ENCODE measurements at regions not wholly inside any gene's neighbourhood (a gene's known extent, or its start where the extent isn't known, plus 50 kb on each side); places are given as distances from the start of the nearest gene placed in this dataset.

DNA sequence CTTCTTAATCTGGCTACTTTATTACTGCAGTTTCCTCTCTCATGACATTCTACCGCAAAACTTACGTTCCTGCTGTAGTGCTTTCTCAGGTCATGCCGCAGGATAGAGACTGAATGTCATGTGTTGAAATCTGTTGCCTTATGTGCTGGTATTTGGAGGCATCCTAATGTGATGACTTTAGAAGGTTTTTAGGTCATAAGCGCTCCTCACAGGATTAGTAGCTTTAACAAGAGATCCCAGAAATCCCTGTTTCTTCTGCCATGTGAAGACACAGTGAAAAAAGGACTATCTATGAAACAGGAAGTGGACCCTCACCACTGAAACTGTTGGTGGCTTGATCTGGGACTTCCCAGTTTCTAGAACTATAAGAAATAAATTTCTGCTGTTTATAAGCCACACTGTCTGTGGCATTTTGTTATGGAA is 209.3 kb downstream of the LACC1 start:
- in situ Hi-C loops (cut with HindIII; ENCODE audit: low sequenced_read_pairs), result loop anchor here (5.0 kb wide), 1 partner anchor 57 kb away; no protein-coding TSS in a partner anchor

DNA sequence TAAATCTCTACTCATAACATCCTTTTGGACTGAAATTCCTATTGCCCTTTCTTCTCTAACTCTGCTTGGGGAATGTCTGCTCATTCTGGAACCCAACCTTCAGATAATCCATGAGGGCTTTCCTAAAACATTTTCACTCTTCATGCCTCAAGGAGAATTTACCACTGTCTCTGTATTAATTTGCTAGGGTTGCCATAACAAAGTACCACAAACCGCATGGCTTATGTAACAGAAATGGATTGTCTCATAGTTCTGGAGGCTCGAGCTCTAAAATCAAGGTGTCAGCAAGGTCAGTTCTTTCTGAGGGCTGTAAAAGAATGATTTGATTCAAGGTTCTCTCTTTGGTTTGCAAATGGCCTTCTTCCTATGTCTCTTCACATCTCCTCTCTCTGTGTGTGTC is 209.7 kb downstream of the LACC1 start:
- in situ Hi-C loops (cut with HindIII; ENCODE audit: low sequenced_read_pairs), result loop anchor here (5.0 kb wide), 1 partner anchor 57 kb away; no protein-coding TSS in a partner anchor

DNA sequence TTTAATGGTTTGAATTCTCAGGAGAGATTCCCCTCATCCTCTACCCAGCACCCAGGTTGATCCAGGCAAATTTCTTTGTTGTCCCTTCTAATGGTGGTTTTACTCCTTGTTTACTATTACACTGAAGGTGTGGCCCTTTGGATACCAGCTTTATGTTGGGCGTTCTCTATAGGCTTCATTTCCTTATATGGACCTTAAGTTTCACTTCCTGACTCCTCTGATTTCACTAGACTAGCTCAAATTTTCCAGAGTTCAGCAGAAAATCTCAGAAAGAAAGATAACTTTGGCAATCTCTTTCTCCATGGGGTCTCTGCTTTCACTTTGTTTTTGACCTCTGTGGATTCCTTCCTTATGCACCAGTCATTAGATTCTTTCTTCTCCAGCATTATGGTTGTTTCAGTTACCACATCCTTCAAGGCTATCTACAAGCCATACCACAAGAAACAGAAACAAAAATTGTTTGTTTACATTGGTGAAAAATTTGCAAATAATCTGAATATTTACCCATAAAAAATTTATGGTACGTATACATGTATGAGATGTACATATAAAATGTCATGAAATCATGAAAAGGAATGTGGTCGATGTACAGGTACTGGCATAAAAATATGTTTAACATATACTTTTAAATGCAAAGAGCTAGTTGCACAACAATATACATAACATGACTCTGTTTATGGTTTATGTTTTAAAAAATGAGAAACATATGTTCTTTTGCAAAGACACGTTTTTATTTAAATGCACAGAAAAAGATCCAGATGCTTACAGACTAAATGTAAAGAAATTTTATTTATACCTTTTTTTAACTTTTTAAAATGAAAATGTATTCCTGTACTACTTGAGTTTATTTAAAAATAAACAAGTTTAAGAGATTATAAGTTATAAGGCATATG is 212.6 kb downstream of the LACC1 start:
- in situ Hi-C loops (cut with HindIII; ENCODE audit: low sequenced_read_pairs), result no loop called here

DNA sequence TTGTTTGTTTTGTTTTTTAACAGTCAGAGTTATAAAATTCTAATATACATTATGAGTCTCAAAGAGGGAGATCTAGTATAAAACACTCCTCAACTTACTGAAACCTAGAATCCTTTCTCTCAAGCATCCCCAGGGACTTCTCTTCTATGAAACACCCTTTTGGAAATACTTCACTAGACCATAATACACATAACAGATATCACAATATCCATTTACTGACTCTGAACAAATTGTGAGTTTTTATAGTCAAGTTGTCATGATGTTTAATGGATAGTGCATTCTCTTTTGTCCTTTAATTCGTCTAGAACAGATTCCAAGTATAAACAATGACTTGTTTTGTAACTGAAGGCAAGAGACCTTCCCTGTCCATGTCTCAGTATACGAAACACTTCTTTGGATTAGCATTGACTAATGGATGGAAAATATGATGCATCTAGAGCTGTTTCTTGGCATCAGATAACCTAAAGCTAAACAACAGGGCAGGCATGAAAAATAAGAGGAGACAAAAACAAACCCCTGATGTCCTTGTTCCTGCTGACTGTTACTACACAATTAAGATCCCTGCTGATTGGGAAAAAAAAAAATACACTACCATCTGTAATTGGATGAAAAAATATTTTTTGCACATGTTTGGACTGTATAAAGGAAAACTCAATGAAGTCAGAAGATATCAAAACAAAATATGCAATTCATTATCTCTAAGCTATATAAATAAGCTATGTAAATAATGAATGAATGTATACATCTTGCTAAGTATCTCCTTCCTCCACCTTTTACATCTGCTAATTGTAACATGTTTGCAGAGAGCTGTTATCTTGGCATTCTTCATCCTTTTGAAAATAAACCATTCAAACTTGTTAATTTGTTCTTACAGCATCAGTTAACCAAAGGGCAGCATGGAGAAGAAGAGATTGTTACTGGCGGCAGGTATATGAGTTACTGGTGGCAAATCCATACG is 214.2 kb downstream of the LACC1 start:
- in situ Hi-C loops (cut with HindIII; ENCODE audit: low sequenced_read_pairs), result no loop called here

DNA sequence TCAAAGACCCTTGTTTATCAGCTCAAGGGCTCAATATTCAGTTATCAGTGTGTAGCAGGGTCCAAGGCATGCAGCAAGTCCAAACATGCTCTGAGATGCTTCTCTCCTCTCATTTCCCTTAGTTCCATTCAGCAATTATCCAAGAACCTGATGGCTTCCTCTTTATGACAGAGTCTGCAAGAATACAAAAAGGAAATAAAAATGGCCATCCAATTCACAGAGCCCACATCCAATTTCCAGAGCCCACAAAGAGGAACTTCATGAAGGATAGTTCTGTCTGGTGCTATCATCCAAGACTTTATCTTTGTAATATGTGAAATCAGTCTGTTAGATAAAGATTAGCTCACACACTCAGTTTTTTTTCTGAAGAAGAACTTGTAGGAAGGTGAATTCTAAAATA is 217.2 kb downstream of the LACC1 start:
- in situ Hi-C loops (cut with HindIII; ENCODE audit: low sequenced_read_pairs), result no loop called here

DNA sequence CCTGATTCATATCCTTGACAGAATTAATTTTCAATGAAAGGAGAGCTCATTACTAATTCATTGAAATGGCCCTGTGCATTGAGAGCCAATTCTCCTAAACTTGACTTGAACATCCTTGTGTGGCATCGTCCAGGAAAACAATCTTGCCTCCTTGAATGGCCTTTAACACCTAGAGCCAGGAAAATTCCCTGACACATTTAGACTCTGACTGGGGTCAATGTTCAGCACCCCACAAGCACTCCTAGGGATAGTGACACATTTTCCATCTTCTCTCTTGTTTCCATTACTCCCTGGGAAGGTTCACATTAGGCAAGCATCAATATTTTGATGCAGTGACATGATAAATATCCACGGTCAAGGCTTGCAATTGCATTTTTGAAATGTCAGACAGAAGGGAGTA is 218.9 kb downstream of the LACC1 start:
- in situ Hi-C loops (cut with HindIII; ENCODE audit: low sequenced_read_pairs), result no loop called here

DNA sequence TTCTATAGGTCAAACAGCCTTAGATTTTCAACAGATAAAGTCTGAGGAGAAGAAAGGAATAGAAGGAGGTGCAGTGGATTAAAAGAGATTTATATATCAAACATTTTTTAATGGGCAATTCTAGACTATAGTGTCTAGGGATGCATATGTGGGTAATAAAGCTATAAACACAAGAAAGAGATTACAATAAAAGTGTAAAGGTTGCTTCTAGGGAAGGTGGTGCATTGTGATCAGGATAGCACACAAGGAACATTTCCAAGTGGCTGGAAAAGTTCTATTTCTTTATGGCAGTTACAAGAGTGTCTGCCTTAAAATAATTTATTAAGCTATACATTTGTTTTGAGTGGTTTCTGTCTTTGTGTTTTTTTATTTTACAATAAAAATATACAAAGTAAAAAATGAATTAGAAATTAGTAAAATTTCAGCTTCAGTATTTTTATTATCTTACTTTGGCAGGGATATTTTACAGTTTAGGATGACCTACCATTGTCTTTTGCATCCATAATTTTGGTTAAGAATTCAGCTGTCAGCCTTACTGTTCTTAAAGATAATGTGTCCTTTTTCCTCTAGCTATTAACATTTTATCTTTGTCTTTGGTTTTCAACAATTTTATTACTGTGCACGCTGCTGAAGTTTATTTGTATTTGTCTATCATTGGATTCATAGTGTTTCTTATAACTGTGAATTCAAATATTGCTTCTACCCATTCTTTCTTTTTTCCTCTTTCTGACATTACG is 221.8 kb downstream of the LACC1 start:
- in situ Hi-C loops (cut with HindIII; ENCODE audit: low sequenced_read_pairs), result no loop called here

DNA sequence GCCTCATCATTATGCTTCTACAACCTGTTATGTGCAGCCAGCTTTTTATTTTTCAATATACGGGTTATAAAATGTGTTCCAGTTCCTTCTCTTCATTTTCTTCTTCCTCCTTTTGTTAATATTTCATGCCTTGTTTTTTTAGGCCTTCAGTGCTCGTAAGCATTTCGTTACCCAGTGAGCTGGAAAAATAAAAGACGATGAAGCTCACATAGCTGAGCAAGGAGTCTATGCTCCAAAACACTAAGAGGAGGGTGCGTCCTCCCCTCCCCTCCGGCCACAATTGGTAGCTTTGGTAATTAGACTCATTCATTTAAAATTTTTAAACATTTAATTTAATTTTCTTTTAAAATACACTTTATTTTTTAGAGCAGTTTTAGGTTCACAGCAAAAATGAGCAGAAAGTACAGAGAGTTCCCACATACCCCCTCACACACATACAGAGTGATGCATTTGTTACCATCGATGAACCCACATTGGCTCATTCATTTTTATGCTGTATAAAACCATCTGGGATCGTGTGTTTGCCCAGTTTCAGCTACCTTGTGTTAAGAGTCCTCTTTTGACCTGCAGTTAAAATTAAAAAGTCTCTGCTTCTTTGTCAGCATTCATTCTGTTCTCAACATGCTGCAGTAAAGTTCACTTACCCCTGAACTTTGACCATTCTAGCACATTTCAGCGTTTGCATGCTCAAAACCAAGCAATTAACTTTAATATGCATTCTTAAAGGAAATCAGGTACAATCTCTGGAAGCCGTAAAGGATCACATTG is 223.9 kb downstream of the LACC1 start:
- in situ Hi-C loops (cut with HindIII; ENCODE audit: low sequenced_read_pairs), result no loop called here

DNA sequence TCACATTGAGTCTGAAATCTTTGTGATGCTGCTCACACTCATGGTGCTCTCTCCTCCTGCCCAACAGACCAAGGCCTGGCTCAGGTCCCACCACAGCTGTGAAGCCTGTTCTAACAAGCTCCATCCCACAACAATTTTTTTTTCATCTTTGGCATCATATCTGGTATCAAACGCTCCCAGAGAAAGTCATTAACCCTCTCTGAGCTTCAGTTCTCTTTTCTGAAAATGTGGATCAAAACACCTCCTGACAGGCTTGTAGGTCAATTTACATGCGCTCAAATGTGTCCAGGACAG is 224.4 kb downstream of the LACC1 start:
- in situ Hi-C loops (cut with HindIII; ENCODE audit: low sequenced_read_pairs), result no loop called here

DNA sequence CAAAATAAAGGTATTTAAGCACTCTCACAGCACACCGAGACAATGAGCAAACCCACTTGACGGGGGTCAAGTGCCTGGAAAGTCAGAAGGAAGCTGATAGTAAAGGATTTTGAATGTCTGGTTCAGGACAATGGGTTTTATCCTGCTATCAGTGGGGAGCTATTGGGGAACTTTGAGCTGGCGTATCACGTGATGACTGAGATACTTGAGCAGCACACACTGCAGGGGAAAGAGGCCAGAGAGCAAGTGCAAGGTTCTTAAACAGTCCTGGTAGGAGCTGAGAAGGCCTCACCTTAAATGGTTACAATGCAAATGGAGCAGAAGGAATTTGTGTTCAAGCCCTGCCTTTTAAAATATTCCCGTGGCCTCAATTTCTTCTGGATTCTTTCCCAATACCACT is 225.3 kb downstream of the LACC1 start:
- in situ Hi-C loops (cut with HindIII; ENCODE audit: low sequenced_read_pairs), result no loop called here

DNA sequence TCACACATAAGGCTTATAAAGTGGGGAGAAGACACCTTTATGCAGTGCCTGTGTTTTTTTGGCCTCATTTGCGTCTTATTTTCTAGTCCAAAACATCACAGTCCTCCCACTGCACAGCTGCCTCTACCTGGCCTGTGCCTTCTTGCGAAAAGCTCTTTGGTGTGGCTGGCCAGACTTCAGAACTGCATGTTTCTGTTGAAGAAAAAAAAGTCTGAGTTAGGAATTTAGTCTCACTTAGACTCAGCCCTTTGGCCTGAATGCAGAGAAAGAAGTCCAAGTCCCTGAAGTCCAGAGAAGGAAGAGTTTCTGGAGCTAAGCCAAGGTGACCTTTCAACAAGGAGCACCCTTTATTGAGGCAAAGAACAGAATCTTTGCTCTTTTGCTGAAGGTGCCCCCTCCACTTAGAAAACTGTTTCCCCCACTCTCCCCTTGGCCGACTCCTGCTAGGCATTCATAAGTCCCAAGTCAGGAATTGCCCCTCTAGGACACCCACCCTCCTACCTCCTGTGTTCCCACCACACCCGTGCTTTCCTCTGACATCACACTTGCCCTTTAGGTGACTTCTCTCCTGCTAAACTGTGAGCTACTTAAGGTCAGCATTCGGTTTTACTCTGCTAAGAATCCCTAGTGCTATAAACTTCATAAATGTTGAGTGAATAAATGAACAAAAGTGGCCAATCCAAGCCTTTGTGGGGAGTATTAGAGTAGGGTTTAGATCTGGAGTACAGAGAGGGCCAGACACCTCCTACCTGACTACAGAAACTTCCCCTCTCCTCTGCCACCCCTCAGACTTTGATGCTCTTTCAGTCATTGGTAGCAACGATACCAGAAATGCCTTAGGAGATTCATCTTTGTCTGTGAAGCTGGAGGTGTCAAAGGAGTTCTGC is 226.8 kb downstream of the LACC1 start:
- in situ Hi-C loops (cut with HindIII; ENCODE audit: low sequenced_read_pairs), result no loop called here

DNA sequence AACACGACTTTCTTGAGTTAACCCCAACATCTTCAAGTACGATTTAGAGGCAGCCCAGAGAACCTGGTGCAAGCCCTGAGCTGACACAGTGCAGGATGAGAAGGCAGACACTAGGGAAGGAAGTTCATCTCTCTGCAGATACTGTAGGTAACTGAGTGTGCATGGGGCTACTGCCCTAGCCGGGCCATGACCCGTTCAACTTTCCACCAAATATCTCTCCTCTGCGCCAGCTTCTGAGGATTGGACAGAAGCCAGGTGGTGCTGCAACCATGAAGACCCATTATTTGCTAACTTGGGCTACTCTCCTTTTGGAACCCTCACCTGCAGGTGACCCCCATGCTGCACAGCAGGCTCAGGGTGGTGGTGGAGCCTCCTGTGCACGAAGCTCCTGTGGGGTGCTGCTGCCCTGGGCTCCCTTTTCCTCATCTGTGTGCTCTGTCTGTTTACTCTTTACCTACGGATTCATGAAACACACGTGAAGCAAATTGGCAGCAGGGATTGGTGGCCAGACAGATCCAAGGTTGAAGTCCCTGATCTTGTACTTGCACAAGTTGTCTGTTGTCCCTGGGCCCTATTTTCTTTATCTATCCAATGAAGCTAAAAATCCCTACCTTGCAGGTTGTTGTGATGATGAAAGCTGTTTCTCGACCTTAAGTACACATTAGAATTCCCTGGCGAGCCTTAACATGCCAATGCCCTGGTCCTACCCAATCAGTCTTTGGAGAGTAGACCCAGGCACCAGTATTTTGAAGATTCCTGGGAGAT is 227.8 kb downstream of the LACC1 start:
- in situ Hi-C loops (cut with HindIII; ENCODE audit: low sequenced_read_pairs), result no loop called here

DNA sequence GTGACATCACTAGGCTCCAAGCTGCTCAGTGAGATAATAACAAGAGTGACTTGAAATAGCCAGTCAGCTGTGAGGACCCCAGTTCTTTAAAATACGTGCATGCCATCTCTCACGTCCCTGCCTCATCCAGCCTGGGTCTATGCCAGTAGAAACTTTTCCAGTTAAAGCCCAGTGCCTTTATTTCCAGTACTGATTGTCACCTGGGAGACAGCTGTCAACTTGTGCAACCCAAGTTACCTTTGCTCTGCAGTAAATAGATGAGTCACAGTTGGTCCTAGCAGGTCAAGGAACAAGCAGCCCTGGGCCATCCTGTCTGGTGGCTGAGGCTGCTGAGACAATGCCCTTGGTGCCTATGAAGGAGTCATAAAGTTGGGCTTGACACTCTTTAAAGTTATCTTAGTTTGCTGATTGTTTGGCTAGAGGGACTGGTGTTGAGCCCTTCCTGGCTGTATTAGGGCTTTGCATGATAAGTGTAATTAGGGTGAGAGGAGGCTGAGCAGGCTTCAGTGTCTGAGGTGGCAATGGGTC is 228.7 kb downstream of the LACC1 start:
- in situ Hi-C loops (cut with HindIII; ENCODE audit: low sequenced_read_pairs), result no loop called here

DNA sequence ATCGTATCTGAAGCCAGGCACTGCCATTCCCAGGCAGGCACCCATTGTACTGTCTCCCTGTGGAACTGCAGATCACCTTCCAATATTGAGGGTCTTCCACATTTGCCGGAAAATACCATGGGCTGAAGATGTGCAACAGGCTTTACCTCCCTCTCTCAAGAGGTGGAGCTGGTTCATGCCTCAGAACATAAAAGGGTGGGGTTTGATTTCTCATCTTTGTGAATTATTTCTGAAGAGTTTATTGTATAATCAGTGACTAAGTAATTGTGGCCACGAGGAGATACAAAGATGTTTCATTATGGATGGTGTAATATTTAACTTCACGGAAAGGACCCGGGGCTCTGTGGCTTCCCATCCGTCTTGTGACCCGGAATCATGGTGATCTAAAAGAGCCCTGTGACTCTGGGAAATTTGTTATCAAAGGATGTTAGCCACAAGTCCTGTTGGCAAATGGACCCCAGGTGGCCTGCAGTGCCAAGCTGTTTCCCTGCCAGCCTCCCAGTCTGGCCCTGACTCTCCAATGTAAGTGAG is 230.5 kb downstream of the LACC1 start:
- in situ Hi-C loops (cut with HindIII; ENCODE audit: low sequenced_read_pairs), result no loop called here

DNA sequence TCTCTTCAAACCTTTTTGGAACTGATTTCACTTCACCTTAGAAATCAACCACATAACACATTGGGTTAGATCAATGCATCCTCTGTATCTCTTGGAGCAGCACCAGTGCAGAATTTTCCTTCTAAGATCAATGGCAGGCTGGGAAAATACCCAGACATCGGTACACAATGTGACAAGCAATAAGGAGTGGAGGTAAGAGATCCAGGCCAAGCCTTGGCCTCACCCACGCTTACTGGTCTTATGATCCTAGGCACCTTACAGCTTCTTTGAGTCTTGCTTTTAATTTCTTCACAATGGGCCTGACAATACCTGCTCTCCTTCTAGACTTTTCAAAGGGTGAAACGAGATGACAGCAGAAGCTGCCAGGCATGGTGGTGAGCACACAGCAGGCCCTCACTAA is 232.0 kb downstream of the LACC1 start:
- in situ Hi-C loops (cut with HindIII; ENCODE audit: low sequenced_read_pairs), result no loop called here

DNA sequence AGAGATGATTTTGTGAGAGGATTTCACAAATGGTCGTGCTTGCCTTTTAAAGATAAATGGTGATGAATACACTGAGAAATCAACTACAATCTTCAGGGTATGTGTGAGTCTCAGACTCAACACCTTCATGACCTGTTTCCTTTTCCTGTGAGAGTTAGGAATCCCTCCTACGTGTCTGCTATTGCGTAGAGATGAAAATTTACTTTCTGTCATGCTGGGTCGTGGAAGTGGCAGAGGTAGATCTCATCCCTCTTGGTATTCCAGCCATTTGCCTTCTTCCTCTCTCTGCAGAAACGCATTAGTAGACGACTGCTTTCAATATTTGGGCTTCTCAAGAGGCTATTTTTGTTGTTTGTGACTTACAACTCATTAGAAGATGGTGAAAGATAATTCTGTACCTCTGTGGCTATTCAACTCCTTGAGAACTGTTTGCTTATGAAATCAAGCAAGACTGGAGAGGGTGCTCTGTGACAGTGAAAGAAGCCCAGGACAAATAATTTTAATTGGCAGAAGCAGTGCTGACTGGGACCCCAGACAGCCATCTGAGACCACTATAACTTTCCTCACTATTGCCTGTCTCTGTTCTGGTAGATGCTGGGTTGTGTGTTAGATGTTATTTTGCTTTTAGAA is 233.1 kb downstream of the LACC1 start:
- in situ Hi-C loops (cut with HindIII; ENCODE audit: low sequenced_read_pairs), result no loop called here

DNA sequence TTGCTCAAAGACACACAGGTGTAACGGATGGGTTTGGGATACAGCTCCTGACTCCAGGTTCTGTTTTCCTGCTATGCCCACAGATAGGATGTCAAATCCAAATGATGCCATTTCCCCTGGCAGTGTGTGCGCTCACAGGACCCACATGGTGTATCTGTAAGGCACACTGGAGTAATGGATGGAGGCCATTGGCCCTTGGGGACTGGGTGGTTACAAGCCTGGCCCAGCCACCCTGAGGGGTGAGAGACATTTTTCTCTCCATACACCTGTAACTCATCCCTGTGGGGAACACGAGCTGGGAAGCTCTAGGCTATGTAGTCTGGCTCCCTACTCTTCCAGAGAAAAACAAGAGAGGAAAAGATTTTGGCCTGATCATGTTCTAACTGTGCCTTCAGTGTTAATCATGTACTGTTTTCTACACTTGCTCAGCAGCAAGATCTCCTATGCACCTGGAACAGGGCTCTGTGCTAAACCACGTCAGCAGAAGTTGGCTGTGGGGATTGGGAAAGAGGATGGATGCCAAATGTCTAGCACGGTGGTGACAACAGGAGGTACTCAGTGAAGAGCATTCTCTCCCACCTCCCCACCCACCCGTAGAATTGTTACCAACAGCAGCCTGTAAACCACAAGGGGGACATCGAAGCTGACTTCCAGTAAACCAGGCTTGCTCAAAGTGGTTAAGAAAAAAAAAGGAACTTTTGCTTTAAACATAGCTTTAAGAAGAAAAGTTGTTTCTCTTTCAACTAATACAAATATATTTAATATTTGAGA is 237.0 kb downstream of the LACC1 start:
- in situ Hi-C loops (cut with HindIII; ENCODE audit: low sequenced_read_pairs), result no loop called here

Data from endothelial cell of hepatic sinusoid (primary cell).